Mucosa of descending colon (tissue), 3 donors: ENCODE measurements at regions not wholly inside any gene's neighbourhood (a gene's known extent, or its start where the extent isn't known, plus 50 kb on each side); places are given as distances from the start of the nearest gene placed in this dataset.
"Not testable (repeated sequence)": the region's sequence is repeated elsewhere in the genome, so short reads cannot be mapped to it uniquely, and the experiment has no call there.

Experiments
- ATAC-seq: fragments of 200-7000 bp; cut with Tn5 transposase; one replicate; pipeline ENCODE4 v1.9.1; 2020; ENCODE audit warnings: mild to moderate bottlenecking, moderate library complexity
- DNase-seq, 3 donors: peaks; one replicate each; pipeline ENCODE4 v3.0.0-alpha.2; 2020
- H3K36me3 ChIP-seq: fragments of 200-600 bp; one replicate; pipeline ENCODE4 v1.8.0; 2021; ENCODE audit warnings: low read depth, mild to moderate bottlenecking
- H3K4me1 ChIP-seq: fragments of 200-600 bp; one replicate; pipeline ENCODE4 v1.8.0; 2021; ENCODE audit warnings: low read depth, mild to moderate bottlenecking
- H3K4me3 ChIP-seq: fragments of 200-600 bp; one replicate; pipeline ENCODE4 v1.8.0; 2021; ENCODE audit warnings: mild to moderate bottlenecking
- H3K9me3 ChIP-seq: fragments of 200-600 bp; one replicate; pipeline ENCODE4 v1.8.0; 2021; ENCODE audit warnings: mild to moderate bottlenecking
- intact Hi-C, 2 donors: fragments of 100-400 bp; cut with DNase I in 1 of 2; cut with micrococcal nuclease in 1 of 2; formaldehyde crosslinking; loops; one replicate each; pipeline versions ENCODE4 v1.11.0 to v1.11.1; 2022; cut with DNase I, micrococcal nuclease
- TF ChIP-seq, protein P1 (sequence below): fragments of 200-600 bp; IDR thresholded peaks from one replicate; pipeline ENCODE4 v1.8.0; 2022; ENCODE audit warnings: antibody characterized with exemption, mild to moderate bottlenecking
- donor health status: DM: no; HTN: no; CAD: no; lungs with moderate emphysema.
- donor health status: DM: no; HTN: no; CAD: no.
- donor health status: DM: no; HTN: yes; CAD: no.

DNA sequence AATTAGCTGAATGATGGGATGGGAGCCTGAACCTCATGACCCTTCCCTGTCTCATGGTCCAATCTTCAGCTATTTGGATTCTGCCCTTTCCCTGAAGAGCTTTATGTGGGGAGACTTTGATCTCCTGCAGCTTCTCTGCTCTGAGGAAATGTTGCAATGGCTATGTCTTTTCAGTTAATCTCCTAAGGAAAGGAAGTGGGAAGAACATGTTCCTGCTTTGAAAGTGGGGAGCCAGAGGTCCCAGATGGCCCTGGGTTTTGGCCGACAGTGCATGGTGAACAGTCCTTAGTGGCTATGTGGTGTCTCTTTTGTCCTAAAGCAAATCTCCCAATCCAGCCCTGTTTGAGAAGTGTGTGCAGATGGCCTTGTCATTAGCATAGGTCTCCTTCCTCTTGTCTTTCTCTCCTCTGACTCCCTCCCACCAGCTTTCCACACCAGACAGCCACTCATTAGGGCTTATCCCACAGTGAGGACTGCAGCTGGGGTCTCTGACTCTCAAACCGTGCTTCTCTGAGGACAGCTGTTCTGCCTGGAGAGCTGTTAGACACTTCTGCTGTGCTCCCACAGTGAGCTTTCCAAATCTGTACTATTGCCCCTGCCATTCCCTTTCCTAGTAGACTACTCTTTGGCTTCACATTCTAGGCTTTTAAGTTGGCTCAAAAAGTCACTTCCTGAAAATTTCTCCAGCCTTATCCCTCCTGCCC lies 365.8 kb upstream of the UMPS start:
- no peak overlapping the region for H3K4me3 ChIP-seq
- DNase-seq, result no peak
- peak; percentile 34 for ATAC-seq
- intact Hi-C loops, result no loop called here
- H3K36me3 ChIP-seq, result no peaks in the 10 kb centered on the region
- TF ChIP-seq, protein P1, sequence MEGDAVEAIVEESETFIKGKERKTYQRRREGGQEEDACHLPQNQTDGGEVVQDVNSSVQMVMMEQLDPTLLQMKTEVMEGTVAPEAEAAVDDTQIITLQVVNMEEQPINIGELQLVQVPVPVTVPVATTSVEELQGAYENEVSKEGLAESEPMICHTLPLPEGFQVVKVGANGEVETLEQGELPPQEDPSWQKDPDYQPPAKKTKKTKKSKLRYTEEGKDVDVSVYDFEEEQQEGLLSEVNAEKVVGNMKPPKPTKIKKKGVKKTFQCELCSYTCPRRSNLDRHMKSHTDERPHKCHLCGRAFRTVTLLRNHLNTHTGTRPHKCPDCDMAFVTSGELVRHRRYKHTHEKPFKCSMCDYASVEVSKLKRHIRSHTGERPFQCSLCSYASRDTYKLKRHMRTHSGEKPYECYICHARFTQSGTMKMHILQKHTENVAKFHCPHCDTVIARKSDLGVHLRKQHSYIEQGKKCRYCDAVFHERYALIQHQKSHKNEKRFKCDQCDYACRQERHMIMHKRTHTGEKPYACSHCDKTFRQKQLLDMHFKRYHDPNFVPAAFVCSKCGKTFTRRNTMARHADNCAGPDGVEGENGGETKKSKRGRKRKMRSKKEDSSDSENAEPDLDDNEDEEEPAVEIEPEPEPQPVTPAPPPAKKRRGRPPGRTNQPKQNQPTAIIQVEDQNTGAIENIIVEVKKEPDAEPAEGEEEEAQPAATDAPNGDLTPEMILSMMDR, result no peak
- H3K9me3 ChIP-seq, result no peaks in the 10 kb centered on the region
- H3K4me1 ChIP-seq, result peaks cover 9% of the 10 kb centered on the region

DNA sequence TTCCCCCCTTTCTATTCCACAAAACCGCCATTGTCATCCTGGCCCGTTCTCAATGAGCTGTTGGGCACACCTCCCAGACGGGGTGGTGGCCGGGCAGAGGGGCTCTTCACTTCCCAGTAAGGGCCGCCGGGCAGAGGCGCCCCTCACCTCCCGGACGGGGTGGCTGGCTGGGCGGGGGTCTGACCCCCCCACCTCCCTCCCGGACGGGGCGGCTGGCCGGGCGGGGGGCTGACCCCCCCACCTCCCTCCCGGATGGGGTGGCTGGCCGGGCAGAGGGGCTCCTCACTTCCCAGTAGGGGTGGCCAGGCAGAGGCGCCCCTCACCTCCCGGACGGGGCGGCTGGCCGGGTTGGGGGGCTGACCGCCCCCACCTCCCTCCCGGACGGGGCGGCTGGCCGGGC lies 363.6 kb upstream of the UMPS start:
- intact Hi-C loops, H3K4me1 ChIP-seq, H3K36me3 ChIP-seq, H3K4me3 ChIP-seq, DNase-seq, H3K9me3 ChIP-seq, ATAC-seq: not testable (repeated sequence)

DNA sequence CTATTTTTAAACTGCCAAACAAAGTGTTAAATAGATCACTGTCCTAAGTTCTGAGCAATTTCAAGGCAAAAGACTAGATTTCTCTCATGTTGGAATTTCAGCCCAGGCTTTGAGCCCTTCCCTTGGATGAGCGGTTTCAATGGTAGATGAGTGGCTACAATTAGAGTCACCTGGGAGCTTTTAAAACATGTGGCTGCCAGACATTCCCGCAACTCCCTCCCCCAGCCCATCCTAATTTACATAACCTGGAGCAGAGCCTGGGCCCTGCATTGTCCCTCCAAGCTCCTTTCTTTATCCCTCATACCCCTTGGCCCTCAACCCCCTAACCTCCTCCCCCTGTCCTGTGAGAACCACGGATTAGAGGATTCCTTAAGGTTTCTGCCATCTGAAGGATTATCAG lies 357.5 kb upstream of the UMPS start:
- no peaks in the 10 kb centered on the region for H3K36me3 ChIP-seq
- TF ChIP-seq, protein P1, result no peak
- no peaks in the 10 kb centered on the region for H3K4me1 ChIP-seq
- ATAC-seq (no peak), DNase-seq (no peak)
- H3K4me3 ChIP-seq, result no peak overlapping the region
- H3K9me3 ChIP-seq, result no peaks in the 10 kb centered on the region
- intact Hi-C loops, result no loop called here

DNA sequence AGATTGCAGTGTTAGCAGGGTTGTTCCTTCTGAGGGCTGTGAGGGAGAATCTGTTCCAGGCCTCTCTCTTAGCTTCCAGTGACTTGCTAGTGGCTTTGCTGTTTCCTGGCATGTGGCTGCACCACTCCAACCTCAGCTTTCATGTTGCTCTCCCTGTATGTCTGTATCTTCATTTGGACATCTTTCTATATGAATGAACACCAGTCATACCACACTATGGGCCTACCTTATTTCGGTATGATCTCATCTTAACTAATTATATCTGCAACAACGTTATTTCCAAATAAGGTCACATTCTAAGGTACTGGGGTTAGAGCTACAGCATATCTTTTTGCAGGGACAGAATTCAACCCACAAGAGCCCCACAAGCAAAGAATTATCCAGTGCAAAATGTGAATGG lies 356.7 kb upstream of the UMPS start:
- no peaks in the 10 kb centered on the region for H3K36me3 ChIP-seq
- DNase-seq (no peak), ATAC-seq (no peak)
- intact Hi-C loops, result no loop called here
- H3K4me3 ChIP-seq, result no peak overlapping the region
- no peaks in the 10 kb centered on the region for H3K9me3 ChIP-seq
- TF ChIP-seq, protein P1, result no peak
- H3K4me1 ChIP-seq, result no peaks in the 10 kb centered on the region

DNA sequence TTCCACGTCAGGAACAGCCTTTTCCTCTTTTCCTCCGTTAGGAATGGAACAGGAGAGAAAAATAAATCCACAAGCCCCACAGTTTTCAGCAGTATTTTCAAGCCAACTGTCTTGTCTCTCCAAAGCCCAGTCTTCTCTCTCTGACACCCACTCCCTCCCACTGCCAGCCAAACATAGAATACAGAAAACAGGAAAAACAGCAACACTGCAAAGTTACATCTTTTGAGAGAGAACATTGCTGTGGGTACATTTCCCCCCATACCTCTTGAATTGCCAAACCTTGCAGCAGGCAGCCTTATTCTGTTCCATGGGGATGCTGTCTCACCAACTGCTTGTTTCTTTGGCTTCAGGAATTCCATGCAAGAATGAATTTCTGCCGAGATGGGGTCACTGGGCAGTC lies 355.7 kb upstream of the UMPS start:
- Histone ChIP-seq H3K4me3 (no peak overlapping the region), H3K36me3 (no peaks in the 10 kb centered on the region), H3K9me3 (no peaks in the 10 kb centered on the region), H3K4me1 (no peaks in the 10 kb centered on the region)
- ATAC-seq (no peak), DNase-seq (no peak)
- intact Hi-C loops, result no loop called here
- TF ChIP-seq, protein P1, result no peak

DNA sequence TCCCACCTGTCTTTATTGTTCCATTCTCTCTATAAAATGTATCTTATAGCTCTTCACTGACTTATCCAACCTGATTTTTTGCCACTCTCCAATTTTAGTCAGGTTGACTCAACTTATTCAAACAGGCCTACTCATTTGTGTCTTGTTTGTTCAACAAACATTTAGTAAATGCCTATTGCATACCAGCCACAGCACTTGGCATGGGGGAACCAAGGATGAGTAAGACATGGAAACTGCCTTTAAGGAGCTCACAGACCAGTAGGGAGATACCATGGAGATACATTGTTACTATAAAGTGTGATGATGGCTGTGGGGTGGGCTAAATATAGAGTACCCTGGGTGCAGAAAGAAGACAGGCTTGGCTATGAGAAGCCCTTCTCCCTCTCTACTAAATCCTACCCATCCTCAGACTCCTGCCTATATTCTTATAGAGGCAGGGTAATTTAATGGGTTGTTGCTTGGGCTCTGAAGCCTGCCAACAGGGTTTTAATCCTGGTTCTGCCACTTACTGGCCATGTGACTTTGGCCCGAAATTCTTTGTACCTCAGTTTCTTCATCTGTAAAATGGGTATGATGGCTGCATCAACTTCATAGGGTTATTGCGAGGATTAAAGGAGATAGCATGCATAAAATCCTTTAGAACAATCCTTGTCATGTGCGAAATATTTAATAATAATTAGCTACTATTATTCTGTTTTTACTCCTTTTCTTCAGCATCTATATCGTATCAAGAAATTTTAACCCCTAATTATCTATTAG lies 348.5 kb upstream of the UMPS start:
- H3K9me3 ChIP-seq, result no peaks in the 10 kb centered on the region
- no peak for DNase-seq
- H3K36me3 ChIP-seq, result no peaks in the 10 kb centered on the region
- no peak for ATAC-seq
- TF ChIP-seq, protein P1, result no peak
- no peaks in the 10 kb centered on the region for H3K4me1 ChIP-seq
- no peak overlapping the region for H3K4me3 ChIP-seq
- intact Hi-C loops, result no loop called here
